ENCODE measurements at regions not wholly inside any gene's neighbourhood (a gene's known extent, or its start where the extent isn't known, plus 50 kb on each side); places are given as distances from the start of the nearest gene placed in this dataset.

DNA sequence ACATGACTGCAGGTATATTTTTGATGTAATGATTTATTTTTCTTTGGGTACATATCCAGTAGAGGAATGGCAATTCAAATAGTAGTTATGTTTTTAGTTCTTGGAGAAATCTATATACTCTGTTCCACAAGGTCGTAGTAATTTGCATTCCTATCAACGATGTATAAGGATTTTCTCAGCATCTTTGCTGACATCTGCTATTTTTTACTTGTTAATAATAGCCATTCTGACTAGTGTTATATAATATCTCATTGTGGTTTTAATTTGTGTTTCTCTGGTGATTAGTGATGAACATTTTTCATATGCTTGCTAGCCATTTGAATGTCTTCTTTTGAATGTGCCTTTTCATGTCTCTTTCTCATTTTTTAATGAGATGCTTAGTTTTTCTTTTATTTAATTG is 292.1 kb upstream of the RGS18 start:
- no peak for DNase-seq (ENCODE audit: low read depth)
- H3K4me3 ChIP-seq (ENCODE audit: low read depth, low read length), result no peak overlapping the region
- TF ChIP-seq, protein P1, sequence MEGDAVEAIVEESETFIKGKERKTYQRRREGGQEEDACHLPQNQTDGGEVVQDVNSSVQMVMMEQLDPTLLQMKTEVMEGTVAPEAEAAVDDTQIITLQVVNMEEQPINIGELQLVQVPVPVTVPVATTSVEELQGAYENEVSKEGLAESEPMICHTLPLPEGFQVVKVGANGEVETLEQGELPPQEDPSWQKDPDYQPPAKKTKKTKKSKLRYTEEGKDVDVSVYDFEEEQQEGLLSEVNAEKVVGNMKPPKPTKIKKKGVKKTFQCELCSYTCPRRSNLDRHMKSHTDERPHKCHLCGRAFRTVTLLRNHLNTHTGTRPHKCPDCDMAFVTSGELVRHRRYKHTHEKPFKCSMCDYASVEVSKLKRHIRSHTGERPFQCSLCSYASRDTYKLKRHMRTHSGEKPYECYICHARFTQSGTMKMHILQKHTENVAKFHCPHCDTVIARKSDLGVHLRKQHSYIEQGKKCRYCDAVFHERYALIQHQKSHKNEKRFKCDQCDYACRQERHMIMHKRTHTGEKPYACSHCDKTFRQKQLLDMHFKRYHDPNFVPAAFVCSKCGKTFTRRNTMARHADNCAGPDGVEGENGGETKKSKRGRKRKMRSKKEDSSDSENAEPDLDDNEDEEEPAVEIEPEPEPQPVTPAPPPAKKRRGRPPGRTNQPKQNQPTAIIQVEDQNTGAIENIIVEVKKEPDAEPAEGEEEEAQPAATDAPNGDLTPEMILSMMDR (IDR thresholded peaks at IDR 0.05; ENCODE audit: insufficient read depth, low read length), result no peak

DNA sequence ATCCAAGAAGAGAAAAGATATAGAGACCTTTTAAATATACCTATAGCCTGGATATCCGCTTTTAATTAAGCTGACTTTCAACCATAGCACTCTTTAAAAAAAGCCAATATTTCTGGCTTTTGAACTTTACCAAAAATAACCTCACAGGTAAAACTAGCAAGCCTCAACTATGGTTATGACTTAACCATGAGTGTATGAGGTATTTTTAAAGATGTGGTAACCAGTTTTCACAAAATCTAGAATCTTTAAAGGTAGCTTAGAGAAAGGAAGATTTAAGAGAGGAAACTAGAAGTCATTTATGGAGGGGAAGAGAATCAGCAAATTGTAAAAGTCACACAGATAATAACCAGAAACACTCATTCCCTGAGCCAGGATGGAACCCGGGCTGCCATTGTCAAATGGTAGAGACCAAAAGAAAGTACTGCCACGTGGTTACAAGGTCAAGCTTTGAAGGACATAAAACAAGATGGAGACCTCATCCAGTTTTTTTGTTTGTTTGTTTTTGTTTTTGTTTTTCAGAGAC is 288.4 kb upstream of the RGS18 start:
- TF ChIP-seq, protein P1 (IDR thresholded peaks at IDR 0.05; ENCODE audit: insufficient read depth, low read length), result no peak
- no peak for DNase-seq (ENCODE audit: low read depth)
- H3K4me3 ChIP-seq (ENCODE audit: low read depth, low read length), result no peak overlapping the region

DNA sequence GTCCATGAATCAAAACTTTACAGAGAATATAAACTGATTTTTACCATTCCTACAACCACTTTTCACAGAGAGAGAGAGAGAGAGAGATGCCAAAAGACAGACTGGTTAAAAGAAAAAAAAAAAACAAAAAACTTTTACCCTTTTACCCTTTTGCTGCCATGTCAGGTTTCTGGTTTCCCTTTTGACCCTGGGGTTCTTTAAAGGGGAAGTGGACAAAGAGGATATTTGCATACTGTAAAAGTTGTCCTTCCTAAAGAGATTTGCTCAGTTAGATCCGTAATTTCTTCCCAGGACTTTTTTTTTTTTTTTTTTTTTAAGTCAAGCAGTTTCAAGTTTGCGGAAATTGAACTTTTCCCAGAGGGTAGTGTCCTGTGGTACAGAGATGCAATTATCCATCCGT is 287.8 kb upstream of the RGS18 start:
- H3K4me3 ChIP-seq (ENCODE audit: low read depth, low read length), result no peak overlapping the region

DNA sequence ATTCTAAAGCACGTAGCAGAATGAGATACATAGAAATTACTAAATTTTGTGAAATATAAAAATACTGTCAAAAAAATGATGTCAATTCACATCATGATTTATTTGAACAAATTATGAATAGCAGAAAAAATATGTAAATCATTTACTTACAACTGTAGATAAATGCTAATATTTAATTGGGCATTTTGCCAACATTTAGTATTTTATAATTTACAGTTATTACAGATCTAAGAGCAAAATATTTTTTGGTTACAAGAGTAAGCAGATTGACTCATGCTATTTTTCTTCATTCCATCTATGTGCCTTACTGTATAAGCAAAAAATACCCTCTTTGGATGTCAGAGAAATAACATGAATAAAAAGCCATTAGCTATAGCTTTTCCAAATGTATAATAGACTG is 282.3 kb upstream of the RGS18 start:
- TF ChIP-seq, protein P1 (IDR thresholded peaks at IDR 0.05; ENCODE audit: insufficient read depth, low read length), result no peak
- DNase-seq (ENCODE audit: low read depth), result no peak
- H3K4me3 ChIP-seq (ENCODE audit: low read depth, low read length), result no peak overlapping the region

More for the DNA sequence above, 287.8 kb upstream of the RGS18 start:
- DNase-seq (ENCODE audit: low read depth), result no peak
- TF ChIP-seq, protein P1 (IDR thresholded peaks at IDR 0.05; ENCODE audit: insufficient read depth, low read length), result no peak

DNA sequence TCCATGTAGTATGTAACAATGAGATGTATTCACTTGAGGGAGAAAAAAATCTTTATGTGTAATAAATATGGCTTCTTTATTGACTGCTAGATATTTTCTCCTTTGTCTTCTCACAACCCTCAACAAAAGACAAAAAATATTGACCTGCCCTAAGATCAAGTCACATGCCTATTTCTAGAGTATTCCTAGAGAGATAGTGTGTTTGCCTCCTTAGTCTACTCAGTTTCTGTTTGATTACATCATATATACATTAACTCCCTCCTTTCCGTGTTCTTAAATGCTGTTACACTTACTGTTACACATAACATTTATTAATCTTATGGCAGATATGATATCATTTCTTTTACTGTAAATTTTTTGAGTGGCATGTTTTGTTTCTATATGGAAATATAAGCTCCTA is 281.6 kb upstream of the RGS18 start:
- DNase-seq (ENCODE audit: low read depth), result no peak
- TF ChIP-seq, protein P1 (IDR thresholded peaks at IDR 0.05; ENCODE audit: insufficient read depth, low read length), result no peak
- H3K4me3 ChIP-seq (ENCODE audit: low read depth, low read length), result no peak overlapping the region

DNA sequence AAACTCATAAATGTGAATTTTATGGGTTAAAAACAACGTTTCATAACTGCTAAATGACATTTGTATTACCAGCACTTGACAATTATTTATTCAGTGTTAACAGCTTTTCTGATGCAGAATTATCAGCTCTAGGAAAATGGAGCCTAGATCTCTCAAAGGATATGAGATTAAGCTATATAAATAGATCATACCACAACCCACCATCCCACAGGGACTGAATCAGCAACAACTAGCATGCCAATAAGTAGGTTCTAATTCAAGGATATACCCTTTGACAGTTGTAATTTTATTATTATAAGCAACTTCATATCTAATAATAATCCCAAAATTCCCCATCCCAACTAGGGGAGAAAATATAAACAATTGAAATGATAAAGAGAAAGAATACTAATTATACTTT is 275.4 kb upstream of the RGS18 start:
- no peak overlapping the region for H3K4me3 ChIP-seq (ENCODE audit: low read depth, low read length)
- no peak for DNase-seq (ENCODE audit: low read depth)
- TF ChIP-seq, protein P1 (IDR thresholded peaks at IDR 0.05; ENCODE audit: insufficient read depth, low read length), result no peak

DNA sequence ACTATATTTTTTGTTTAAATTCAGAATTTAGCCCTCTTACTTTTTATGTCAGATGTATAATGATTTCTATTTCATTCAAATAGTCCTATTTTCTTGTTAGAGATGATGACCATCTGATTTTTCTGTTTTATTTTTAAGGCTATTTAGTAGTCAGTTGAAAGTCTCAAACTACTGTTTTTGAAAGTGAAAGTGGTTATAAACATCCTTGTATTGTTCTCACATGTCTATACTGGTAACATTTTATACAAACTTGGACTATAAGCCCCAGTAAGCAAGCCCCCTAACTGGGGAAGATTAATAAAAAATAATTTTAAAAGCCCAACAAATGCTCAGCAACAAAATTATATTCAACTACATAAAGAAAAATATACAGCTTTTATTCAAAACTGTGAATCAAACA is 271.3 kb upstream of the RGS18 start:
- no peak for DNase-seq (ENCODE audit: low read depth)
- TF ChIP-seq, protein P1 (IDR thresholded peaks at IDR 0.05; ENCODE audit: insufficient read depth, low read length), result no peak

More for the DNA sequence above, 271.3 kb upstream of the RGS18 start:
- H3K4me3 ChIP-seq (ENCODE audit: low read depth, low read length), result no peak overlapping the region

All from fibroblast of the aortic adventitia (primary cell).